Neural progenitor cell (in vitro differentiated cells): ENCODE measurements at regions not wholly inside any gene's neighbourhood (a gene's known extent, or its start where the extent isn't known, plus 50 kb on each side); places are given as distances from the start of the nearest gene placed in this dataset.

ENCODE experiments used
- DNase-seq: peaks from one replicate; pipeline ENCODE4 v3.0.0-alpha.2; 2016; ENCODE audit warnings: low spot score
- H2AFZ ChIP-seq: fragments of 200-600 bp; sonication (generic); replicated peaks from 2 replicates; pipeline ENCODE4 v1.6.1; 2016; ENCODE audit warnings: antibody characterized with exemption
- H3F3A ChIP-seq: fragments of 200-600 bp; sonication (generic); 2 replicates; pipeline ENCODE4 v1.6.1; 2016; ENCODE audit warnings: antibody characterized with exemption, low read depth
- H3K27ac ChIP-seq: fragments of 200-600 bp; sonication (generic); 2 replicates; pipeline ENCODE4 v1.5.1; 2016; ENCODE audit warnings: mild to moderate bottlenecking
- H3K27me3 ChIP-seq: fragments of 200-600 bp; sonication (generic); 2 replicates; pipeline ENCODE4 v1.6.1; 2016; ENCODE audit warnings: mild to moderate bottlenecking, moderate library complexity
- H3K36me3 ChIP-seq: fragments of 200-600 bp; sonication (generic); 2 replicates; pipeline ENCODE4 v1.5.1; 2016
- H3K4me1 ChIP-seq: fragments of 200-600 bp; sonication (generic); 2 replicates; pipeline ENCODE4 v1.6.1; 2016; ENCODE audit warnings: mixed run types
- H3K4me2 ChIP-seq: fragments of 200-600 bp; sonication (generic); 2 replicates; pipeline ENCODE4 v1.6.1; 2016
- H3K4me3 ChIP-seq: fragments of 200-600 bp; sonication (generic); 2 replicates; pipeline ENCODE4 v1.5.1; 2016
- H3K79me2 ChIP-seq: fragments of 200-600 bp; sonication (generic); 2 replicates; pipeline ENCODE4 v1.6.1; 2016; ENCODE audit warnings: low read depth
- H3K9ac ChIP-seq: fragments of 200-600 bp; sonication (generic); 2 replicates; pipeline ENCODE4 v1.6.1; 2016
- H3K9me3 ChIP-seq: fragments of 200-600 bp; sonication (generic); 2 replicates; pipeline ENCODE4 v1.5.1; 2016; ENCODE audit warnings: low read depth
- H4K20me1 ChIP-seq: fragments of 200-600 bp; sonication (generic); 2 replicates; pipeline ENCODE4 v1.6.1; 2016; ENCODE audit warnings: low read depth
- H3K27ac Mint-ChIP-seq: 3 replicates; pipeline ENCODE4 v1.8.0; 2021; ENCODE audit warnings: mixed read lengths
- H3K27me3 Mint-ChIP-seq: 2 replicates; pipeline ENCODE4 v1.8.0; 2022; ENCODE audit warnings: low read depth, mild to moderate bottlenecking, inconsistent platforms, moderate library complexity, mixed read lengths; ENCODE audit not compliant: insufficient read depth
- H3K36me3 Mint-ChIP-seq: 3 replicates; pipeline ENCODE4 v1.8.0; 2021; ENCODE audit warnings: mixed read lengths
- H3K4me1 Mint-ChIP-seq: 3 replicates; pipeline ENCODE4 v1.8.0; 2021; ENCODE audit warnings: mixed read lengths
- H3K4me3 Mint-ChIP-seq: 3 replicates; pipeline ENCODE4 v1.8.0; 2021; ENCODE audit warnings: mild to moderate bottlenecking, moderate library complexity, mixed read lengths
- H3K9me3 Mint-ChIP-seq: 3 replicates; pipeline ENCODE4 v1.8.0; 2020; ENCODE audit warnings: mixed read lengths
- CTCF ChIP-seq: fragments of 200-600 bp; sonication (generic); IDR thresholded peaks from 2 replicates; pipeline ENCODE4 v1.5.1; 2017; ENCODE audit warnings: antibody characterized with exemption, mild to moderate bottlenecking
- EZH2 ChIP-seq: fragments of 200-600 bp; sonication (generic); IDR thresholded peaks from 2 replicates; pipeline ENCODE4 v1.6.1; 2017; ENCODE audit warnings: antibody characterized with exemption, mild to moderate bottlenecking, moderate library complexity
- EZH2phosphoT487 ChIP-seq: fragments of 200-600 bp; sonication (generic); IDR thresholded peaks from 2 replicates; pipeline ENCODE4 v1.6.1; 2017; ENCODE audit warnings: antibody characterized with exemption

- H3K4me1 Mint-ChIP-seq: no peaks in the 10 kb centered on the region
These were observed 502.3 kb downstream of the SH2D4B start for GRCh38 chr10:81040031-81040430.

GRCh38 chr10:81040940-81041339 is 503.2 kb downstream of the SH2D4B start:
- no peaks in the 10 kb centered on the region for H3K4me1 Mint-ChIP-seq
- Histone ChIP-seq H2AFZ (no peak overlapping the region), H4K20me1 (no peaks in the 10 kb centered on the region), H3F3A (no peaks in the 10 kb centered on the region), H3K36me3 (no peaks in the 10 kb centered on the region), H3K4me2 (no peak overlapping the region), H3K9me3 (peaks cover 3% of the 10 kb centered on the region), H3K79me2 (no peaks in the 10 kb centered on the region), H3K4me3 (no peak overlapping the region), H3K27me3 (no peaks in the 10 kb centered on the region), H3K9ac (no peak overlapping the region), H3K27ac (no peak overlapping the region), H3K4me1 (no peaks in the 10 kb centered on the region)
- TF ChIP-seq EZH2phosphoT487 (no peak), EZH2 (no peak), CTCF (no peak)
- no peaks in the 10 kb centered on the region for H3K9me3 Mint-ChIP-seq
- no peak overlapping the region for H3K4me3 Mint-ChIP-seq
- H3K36me3 Mint-ChIP-seq: no peaks in the 10 kb centered on the region
- DNase-seq: no peak
- no peaks in the 10 kb centered on the region for H3K27me3 Mint-ChIP-seq
- no peak overlapping the region for H3K27ac Mint-ChIP-seq

More at GRCh38 chr10:81040031-81040430, 502.3 kb downstream of the SH2D4B start:
- no peak overlapping the region for H3K27ac ChIP-seq
- Mint-ChIP-seq H3K27me3 (no peaks in the 10 kb centered on the region), H3K36me3 (no peaks in the 10 kb centered on the region), H3K4me3 (no peak overlapping the region), H3K27ac (no peak overlapping the region), H3K9me3 (no peaks in the 10 kb centered on the region)
- H3K36me3 ChIP-seq: no peaks in the 10 kb centered on the region
- no peaks in the 10 kb centered on the region for H3K27me3 ChIP-seq
- no peaks in the 10 kb centered on the region for H3F3A ChIP-seq
- no peaks in the 10 kb centered on the region for H4K20me1 ChIP-seq
- no peak overlapping the region for H3K4me3 ChIP-seq
- TF ChIP-seq EZH2phosphoT487: no peak
- TF ChIP-seq CTCF: no peak
- TF ChIP-seq EZH2: no peak
- H3K4me2 ChIP-seq: no peak overlapping the region
- H3K4me1 ChIP-seq: no peaks in the 10 kb centered on the region
- no peak for DNase-seq
- no peak overlapping the region for H3K9ac ChIP-seq
- peaks cover 3% of the 10 kb centered on the region for H3K9me3 ChIP-seq
- H2AFZ ChIP-seq: no peak overlapping the region
- no peaks in the 10 kb centered on the region for H3K79me2 ChIP-seq

GRCh38 chr10:81042647-81043046 is 504.9 kb downstream of the SH2D4B start:
- no peaks in the 10 kb centered on the region for H3K4me1 Mint-ChIP-seq
- no peaks in the 10 kb centered on the region for H4K20me1 ChIP-seq
- H3K9me3 ChIP-seq: no peaks in the 10 kb centered on the region
- no peaks in the 10 kb centered on the region for H3K79me2 ChIP-seq
- H3K27me3 Mint-ChIP-seq: no peaks in the 10 kb centered on the region
- H3K4me3 ChIP-seq: no peak overlapping the region
- no peak overlapping the region for H3K4me2 ChIP-seq
- H3F3A ChIP-seq: no peaks in the 10 kb centered on the region
- H3K9ac ChIP-seq: no peak overlapping the region
- no peaks in the 10 kb centered on the region for H3K27me3 ChIP-seq
- no peaks in the 10 kb centered on the region for H3K4me1 ChIP-seq
- no peaks in the 10 kb centered on the region for H3K36me3 ChIP-seq
- H3K4me3 Mint-ChIP-seq: no peak overlapping the region
- TF ChIP-seq CTCF (no peak), EZH2phosphoT487 (no peak), EZH2 (no peak)
- no peak overlapping the region for H2AFZ ChIP-seq
- no peak overlapping the region for H3K27ac ChIP-seq
- H3K36me3 Mint-ChIP-seq: no peaks in the 10 kb centered on the region
- H3K9me3 Mint-ChIP-seq: no peaks in the 10 kb centered on the region
- no peak overlapping the region for H3K27ac Mint-ChIP-seq
- no peak for DNase-seq
